ENCODE measurements at regions not wholly inside any gene's neighbourhood (a gene's known extent, or its start where the extent isn't known, plus 50 kb on each side); places are given as distances from the start of the nearest gene placed in this dataset.

DNA sequence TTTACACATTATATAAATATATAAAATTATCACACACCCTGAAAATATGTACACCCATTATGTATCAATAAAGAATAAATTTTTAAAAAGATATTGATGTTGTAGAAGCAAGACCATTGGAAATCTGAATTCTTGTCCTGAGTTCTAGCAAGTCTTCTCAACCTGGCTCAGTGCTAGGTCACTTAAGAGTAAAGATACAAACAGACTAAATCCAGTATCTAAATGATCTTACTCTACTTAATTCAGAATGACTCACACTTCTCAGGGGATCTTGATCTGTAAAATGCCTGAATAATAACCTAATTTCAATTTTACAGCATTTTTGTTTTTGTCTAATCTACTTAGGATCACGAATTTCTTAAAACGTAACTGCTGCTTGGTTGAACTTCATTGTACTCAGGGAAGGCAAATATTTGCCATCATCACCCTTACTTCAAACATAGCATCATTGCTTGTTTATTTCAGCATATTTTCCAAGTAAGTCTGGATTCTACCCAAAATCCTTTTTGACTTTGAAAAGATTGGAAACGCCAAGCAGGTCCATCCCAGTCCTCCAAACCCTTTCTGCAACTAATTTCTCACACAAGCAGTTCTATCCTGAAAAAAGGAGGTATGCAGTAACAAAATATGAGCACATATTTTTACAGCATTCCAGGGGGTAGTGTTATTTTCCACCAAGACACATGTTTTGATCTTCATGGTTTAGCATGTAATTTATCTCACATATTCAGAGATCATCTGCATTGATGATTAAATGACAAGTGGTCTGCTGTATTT lies 582.6 kb downstream of the PSAT1 start:
- Histone ChIP-seq H3K27me3 (no peaks in the 10 kb centered on the region), H3K9me3 (no peaks in the 10 kb centered on the region), H3K27ac (no peak overlapping the region), H3K36me3 (no peaks in the 10 kb centered on the region), H3K4me3 (no peak overlapping the region), H3K4me1 (no peaks in the 10 kb centered on the region)
- WGBS, 2 donors, result 36 to 59% methylated on average over 3 of the region's 3 CpGs
- no peak for DNase-seq
- intact Hi-C loops (cut with DNase I), result no loop called here
- TF ChIP-seq CTCF (IDR thresholded peaks at IDR 0.05) (no peak), POLR2AphosphoS5 (IDR thresholded peaks at IDR 0.05) (no peak), POLR2A (IDR thresholded peaks at IDR 0.05) (no peak), EP300 (IDR thresholded peaks at IDR 0.05) (no peak)

- no peak for DNase-seq
- no peaks in the 10 kb centered on the region for H3K27me3 ChIP-seq
- intact Hi-C loops (cut with DNase I), result no loop called here
- no peak overlapping the region for H3K4me3 ChIP-seq
- 25 to 49% methylated on average over 1 of the region's 1 CpG for WGBS, 2 donors
- TF ChIP-seq POLR2AphosphoS5 (IDR thresholded peaks at IDR 0.05) (no peak), CTCF (IDR thresholded peaks at IDR 0.05) (no peak), POLR2A (IDR thresholded peaks at IDR 0.05) (no peak), EP300 (IDR thresholded peaks at IDR 0.05) (no peak)
- H3K27ac ChIP-seq, result no peak overlapping the region
- H3K36me3 ChIP-seq, result no peaks in the 10 kb centered on the region
- no peaks in the 10 kb centered on the region for H3K4me1 ChIP-seq
- H3K9me3 ChIP-seq, result no peaks in the 10 kb centered on the region
Observed at GRCh38 chr9:78881295-78881694, 584.4 kb downstream of the PSAT1 start.

DNA sequence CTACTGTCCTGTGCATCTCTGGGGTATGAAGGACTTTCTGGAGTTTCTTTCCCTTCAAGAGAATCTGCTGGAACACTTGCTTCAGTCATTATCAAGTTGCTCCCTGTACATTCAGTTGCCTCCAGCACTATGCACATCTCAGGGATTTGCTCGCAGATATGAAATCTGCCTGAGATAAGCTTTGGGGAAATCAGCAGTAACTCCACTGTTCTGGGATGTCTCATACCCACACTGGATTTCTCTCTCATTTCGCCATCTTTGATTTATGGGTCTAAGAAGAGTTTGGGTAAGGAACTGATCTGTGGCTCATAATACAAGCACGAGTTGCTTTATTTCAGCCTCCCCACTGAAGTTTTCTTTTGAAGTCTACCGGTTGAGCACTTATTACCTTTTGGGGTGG lies 585.6 kb downstream of the PSAT1 start:
- intact Hi-C loops (cut with DNase I), result no loop called here
- Histone ChIP-seq H3K27me3 (no peaks in the 10 kb centered on the region), H3K4me3 (no peak overlapping the region), H3K9me3 (no peaks in the 10 kb centered on the region), H3K4me1 (no peaks in the 10 kb centered on the region), H3K36me3 (no peaks in the 10 kb centered on the region), H3K27ac (no peak overlapping the region)
- WGBS, 2 donors, result 85 to 88% methylated on average over 4 of the region's 4 CpGs
- DNase-seq, result no peak
- TF ChIP-seq POLR2A (IDR thresholded peaks at IDR 0.05) (no peak), POLR2AphosphoS5 (IDR thresholded peaks at IDR 0.05) (no peak), EP300 (IDR thresholded peaks at IDR 0.05) (no peak), CTCF (IDR thresholded peaks at IDR 0.05) (no peak)

- 92 to 93% methylated on average over 4 of the region's 4 CpGs for WGBS, 2 donors
- intact Hi-C loops (cut with DNase I), result no loop called here
- no peak overlapping the region for H3K4me3 ChIP-seq
- no peak for TF ChIP-seq POLR2A (IDR thresholded peaks at IDR 0.05)
- no peak for TF ChIP-seq EP300 (IDR thresholded peaks at IDR 0.05)
- TF ChIP-seq POLR2AphosphoS5 (IDR thresholded peaks at IDR 0.05), result no peak
- TF ChIP-seq CTCF (IDR thresholded peaks at IDR 0.05), result no peak
- H3K36me3 ChIP-seq, result no peaks in the 10 kb centered on the region
- no peak overlapping the region for H3K27ac ChIP-seq
- no peaks in the 10 kb centered on the region for H3K4me1 ChIP-seq
- peaks cover 0 to 2% (median 0%) of the 10 kb centered on the region in 4 donors for H3K9me3 ChIP-seq
- no peaks in the 10 kb centered on the region for H3K27me3 ChIP-seq
- no peak for DNase-seq
Observed at GRCh38 chr9:78884611-78885150, 587.8 kb downstream of the PSAT1 start.
